UCSD-AML1 (cell line): ENCODE measurements at regions not wholly inside any gene's neighbourhood (a gene's known extent, or its start where the extent isn't known, plus 50 kb on each side); places are given as distances from the start of the nearest gene placed in this dataset.
"Not testable (repeated sequence)": the region's sequence is repeated elsewhere in the genome, so short reads cannot be mapped to it uniquely, and the experiment has no call there.

ENCODE experiments used
- DNase-seq: peaks from one replicate; lab custom pipeline; 2025; ENCODE audit not compliant: unreplicated experiment; lab: John Stamatoyannopoulos, UW

DNA sequence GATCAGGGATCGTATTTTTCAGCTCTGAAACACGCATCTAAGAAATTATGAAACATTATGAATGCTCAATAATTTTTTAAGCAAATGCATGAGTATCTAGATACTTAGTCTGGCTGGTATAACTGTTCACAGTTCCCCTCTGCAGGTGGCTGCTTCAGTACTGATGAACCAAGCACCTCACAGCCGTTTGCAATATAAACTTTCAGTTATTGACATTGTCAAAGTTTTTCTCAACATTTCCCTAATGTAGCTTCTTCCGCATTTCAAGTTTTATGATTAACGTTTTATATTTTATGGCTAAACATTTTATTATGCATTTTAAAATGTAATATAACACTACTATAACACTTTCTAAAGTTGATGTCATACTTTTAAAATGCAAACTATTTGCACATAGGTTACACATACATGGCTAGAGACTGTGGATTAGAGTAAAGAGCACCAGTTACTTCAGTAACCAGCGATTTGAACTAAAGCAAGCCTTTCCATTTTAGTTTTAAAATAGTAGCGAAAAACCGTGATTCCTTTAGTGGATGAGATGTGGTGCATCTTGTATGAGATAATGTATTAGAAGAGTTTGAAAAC, 495.4 kb downstream of the XIRP2 start:
- no peak for DNase-seq

DNA sequence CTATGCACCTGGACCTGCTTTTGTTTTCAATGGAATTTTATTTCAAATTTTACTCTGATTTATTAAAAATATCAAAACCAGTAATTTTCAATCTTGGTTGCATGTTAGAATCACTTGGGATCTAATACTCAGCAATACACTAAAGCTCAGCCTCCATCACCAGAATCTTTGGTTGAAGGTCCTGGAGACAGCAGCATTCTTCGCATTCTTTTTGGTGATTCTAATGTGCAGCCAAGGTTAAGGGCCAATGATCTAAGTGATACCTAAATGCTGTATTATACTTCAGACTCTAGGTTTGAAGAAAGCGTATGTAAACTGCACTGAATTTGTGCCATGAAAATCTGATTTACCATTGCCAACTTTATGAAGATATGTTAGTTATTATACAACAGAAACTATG, 493.1 kb downstream of the XIRP2 start:
- DNase-seq = no peak

- no peak for DNase-seq
Measured at GRCh38 chr2:167380555-167380954, 492.3 kb downstream of the XIRP2 start.

DNA sequence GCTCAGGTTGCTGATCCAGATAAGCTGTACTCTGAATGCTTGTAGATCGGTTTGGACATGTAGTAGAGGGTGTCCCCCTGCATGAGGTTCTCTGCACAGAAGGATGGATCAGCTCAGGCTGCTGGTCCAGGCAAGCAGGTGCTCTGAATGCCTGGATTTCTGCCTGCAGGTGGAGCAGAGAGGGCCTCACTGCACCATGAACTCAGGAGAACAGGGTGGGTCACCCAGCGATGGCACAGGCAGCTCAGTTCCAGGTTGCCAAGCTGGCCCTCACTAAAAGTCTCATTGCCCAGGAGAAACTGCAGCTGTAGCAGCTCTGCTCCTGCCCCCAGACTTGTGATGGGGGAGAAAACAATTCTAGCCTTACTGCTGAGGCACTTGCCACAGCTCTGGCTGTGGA, 491.8 kb downstream of the XIRP2 start:
- DNase-seq = no peak

- DNase-seq = no peak
Measured at GRCh38 chr2:167369083-167369482, 480.8 kb downstream of the XIRP2 start.

GRCh38 chr2:167368371-167368770, 480.1 kb downstream of the XIRP2 start:
- DNase-seq = no peak

DNA sequence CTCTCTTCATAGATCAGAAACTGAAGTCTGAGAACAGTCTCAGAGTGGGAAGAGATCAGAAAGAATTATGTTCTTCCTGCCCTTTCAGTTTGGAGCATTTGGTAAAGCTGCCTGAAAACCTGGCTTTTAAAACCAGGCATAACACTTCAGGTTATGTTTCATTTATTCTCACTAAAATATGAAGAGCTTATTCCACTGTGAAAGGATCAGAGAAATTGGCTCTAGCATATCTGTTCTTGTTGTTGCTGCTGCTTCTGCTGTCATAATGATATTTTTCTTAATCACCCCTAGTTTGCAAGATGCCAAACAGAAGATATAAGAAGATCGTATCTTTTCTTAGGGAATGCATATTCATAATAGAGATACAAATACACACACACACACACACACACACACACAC, 476.9 kb downstream of the XIRP2 start:
- no peak for DNase-seq

- DNase-seq = no peak
Measured at GRCh38 chr2:167361426-167361825, 473.1 kb downstream of the XIRP2 start.

DNA sequence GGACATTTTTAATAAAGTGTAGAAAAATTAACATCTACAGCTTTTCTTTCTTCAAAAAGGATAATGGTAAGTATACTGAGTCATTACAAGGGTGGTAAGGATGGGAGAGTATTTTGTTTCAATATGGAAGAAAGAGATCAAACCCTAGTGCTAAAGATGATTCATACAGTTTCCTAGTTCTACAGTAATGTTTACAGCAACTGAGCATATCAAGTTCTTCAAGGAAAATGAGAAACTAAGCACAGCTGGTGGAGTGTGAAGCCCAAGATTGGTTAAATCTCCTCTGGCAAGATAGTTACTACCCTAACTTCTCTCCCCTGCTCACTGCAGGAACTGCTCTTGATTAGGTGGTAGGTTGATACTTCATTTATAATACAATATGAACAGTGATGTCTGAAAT, 467.5 kb downstream of the XIRP2 start:
- DNase-seq = no peak

- DNase-seq = no peak
Measured at GRCh38 chr2:167353605-167354280, 465.5 kb downstream of the XIRP2 start.

DNA sequence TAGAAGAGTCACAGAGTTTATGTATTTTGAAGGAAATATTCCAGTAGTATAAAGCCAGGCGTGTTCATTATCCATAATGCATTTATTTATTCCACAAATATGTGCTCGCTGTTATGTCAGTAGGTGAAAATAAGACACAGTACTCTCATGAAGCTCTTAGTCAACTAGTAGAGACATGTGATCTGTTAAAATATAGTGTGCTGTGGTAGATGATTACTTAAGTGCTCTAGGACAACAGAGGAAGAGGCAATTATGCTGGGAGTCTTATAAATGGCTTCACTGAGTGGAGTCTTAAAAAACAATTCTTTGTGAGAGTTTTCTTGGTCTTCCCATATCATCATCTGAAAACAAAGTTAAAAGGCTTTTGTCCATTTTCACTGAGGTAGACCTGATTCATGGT, 457.3 kb downstream of the XIRP2 start:
- DNase-seq = no peak

- no peak for DNase-seq
Measured at GRCh38 chr2:167342769-167343168, 454.5 kb downstream of the XIRP2 start.

DNA sequence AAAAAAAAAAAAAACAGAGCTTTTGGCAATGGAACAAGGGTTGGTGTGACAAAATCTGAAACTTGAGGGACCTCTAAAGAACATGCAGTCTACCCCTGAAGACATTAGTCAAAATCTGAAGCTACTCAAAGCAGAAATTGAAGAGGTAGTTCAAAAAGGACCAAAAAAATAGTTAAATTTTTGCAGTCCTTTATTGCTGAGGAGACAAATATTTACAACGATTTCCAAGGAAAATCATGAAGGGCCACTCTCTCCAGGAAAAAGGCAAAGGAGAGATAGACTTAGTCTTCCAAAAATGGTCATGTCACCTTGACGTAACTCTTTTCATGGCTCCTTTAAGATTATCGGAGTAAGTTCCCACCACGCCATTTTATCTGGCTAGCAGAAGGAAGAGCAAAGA, 452.0 kb downstream of the XIRP2 start:
- no peak for DNase-seq

DNA sequence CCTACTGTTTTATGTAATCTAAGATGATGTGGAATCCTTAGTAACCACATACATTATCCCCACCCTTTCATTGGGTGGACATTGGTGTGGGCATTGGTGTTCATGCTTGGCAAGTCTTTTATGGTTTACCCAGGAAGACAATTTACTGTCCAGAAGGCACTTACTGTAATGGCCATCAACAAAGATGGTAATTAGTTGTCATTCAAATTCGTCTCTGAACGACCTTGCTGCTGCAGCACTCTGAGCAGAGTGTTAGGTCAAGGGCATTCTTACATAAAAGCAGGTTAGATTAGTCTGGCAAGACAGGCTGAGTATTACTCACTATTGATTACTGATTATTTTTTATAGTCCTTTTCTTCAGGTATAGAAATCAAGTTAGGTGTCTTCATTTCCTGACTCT, 447.9 kb downstream of the XIRP2 start:
- no peak for DNase-seq

GRCh38 chr2:167335541-167335992, 447.3 kb downstream of the XIRP2 start:
- DNase-seq = no peak

- DNase-seq = no peak
Measured at GRCh38 chr2:167334146-167334742, 446.0 kb downstream of the XIRP2 start.

DNA sequence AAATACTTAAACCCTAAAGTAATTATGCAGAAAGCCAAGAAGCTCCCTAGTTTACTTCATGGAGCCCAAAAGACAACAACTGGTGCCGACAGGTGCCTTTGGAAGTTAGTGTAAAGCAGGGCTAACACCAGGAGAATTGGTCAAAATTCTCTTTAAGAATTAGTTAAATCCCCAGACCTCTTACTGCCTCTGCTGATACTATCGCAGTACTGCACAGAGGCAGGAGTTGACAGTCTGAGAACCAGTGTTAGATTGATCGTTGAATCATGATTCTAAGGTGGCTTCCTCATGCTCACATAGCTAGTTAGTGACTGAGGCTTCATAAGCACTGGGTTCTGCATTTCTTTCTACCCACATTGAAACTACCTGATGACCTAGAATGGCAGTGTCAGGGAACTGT, 445.0 kb downstream of the XIRP2 start:
- no peak for DNase-seq

DNA sequence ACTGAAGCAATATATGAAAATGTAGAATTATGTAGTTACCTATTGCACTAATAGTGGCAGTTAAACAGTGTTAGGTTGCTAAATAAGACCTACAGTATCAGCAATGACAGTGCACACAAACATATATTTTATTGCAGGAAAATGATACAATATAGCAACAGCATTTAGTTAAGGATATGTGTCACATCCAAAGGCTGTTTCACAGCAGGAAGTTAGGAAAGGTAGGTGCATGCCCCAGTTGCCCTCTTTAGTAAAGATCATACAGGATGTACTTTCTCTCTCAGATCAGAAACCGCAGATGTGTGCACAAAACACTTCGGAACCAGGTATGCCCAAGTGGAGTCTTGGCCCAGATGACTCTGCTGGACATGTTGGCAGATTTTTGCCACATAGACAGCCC, 444.1 kb downstream of the XIRP2 start:
- DNase-seq = no peak

- DNase-seq = peak; percentile 6
Measured at GRCh38 chr2:167331636-167332232, 443.5 kb downstream of the XIRP2 start.

DNA sequence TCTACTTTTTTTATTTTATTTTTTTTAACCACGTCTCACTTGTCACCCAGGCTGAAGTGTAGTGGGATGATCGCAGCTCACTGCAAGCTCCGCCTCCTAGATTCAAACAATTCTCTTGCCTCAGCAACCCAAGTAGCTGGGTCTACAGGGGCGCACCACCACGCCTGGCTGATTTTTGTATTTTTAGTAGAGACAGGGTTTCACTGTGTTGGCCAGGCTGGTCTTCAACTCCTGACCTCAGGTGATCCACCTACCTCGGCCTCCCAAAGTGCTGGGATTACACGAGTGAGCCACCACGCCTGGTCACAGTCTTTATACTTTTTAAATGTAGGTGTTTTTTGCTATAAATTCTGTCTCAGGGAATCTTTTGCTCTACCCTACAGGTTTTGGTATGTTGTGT, 440.5 kb downstream of the XIRP2 start:
- not testable (repeated sequence) for DNase-seq

GRCh38 chr2:167322795-167323194, 434.5 kb downstream of the XIRP2 start:
- no peak for DNase-seq

DNA sequence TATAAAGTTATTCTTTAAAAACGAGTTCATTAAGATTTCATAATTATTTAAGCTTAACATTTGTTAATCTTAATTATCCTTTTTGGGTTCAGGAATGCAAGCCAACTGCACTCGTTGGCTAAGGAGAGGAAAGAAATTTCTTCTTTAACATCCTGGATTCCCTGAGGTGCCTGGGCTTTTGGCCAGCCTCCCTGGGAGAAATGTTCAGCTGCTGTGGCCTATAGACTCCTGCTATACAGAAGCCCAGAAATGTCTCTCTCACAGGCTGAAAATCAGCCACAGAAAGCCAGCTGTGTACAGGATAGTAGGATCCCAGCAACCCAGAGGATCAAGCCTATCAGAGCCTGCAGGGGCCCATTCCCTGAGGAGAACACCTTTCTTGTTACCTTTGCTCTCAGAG, 430.3 kb downstream of the XIRP2 start:
- no peak for DNase-seq
